ENCODE measurements at regions not wholly inside any gene's neighbourhood (a gene's known extent, or its start where the extent isn't known, plus 50 kb on each side); places are given as distances from the start of the nearest gene placed in this dataset.

DNA sequence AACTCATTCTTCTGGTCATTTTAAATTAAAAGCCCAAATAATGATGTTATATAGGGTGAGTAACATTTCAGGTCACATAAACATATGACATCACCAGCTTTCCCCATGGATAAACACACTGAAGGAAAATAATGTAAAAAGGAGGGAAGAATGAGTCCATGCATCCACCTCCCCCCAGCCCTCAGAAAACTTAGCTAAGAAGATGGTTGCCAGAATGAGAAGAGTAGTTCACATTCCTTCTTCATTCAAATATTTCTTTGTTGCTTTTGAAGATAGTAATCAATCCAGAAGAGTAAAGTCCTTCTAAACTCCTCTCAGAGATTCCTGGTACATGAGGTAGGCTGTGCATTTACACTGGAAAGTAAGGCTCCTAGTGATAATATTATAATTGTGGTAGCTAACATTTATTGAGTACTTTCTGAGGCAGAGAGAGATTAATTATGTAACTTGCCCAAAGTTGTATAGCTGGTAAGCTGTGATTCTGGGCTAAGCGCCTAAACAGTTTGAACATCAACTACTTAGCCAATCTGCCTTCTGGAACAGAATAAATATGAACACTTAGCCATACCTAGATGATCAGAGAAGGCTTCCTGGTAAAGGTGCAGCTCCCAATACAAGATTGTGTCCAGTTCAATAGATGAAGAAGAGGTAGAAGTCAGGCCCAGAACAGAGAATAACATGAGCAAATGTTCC is 256.7 kb upstream of the FN1 start (continued):
- peak; percentile 37; the same call in 1 of the 2 replicates for TF ChIP-seq RXRA (IDR thresholded peaks at IDR 0.05; ENCODE audit: borderline replicate concordance, low read depth)
- TF ChIP-seq REST (IDR thresholded peaks at IDR 0.05; ENCODE audit: low read depth, low read length), result no peak
- no peak for TF ChIP-seq GABPA (IDR thresholded peaks at IDR 0.05; ENCODE audit: low read depth)
- TF ChIP-seq CTCF (IDR thresholded peaks at IDR 0.05), result no peak
- TF ChIP-seq TAF1 (IDR thresholded peaks at IDR 0.05; ENCODE audit: borderline replicate concordance, low read depth, low read length), result no peak
- no peak for TF ChIP-seq SIN3A (IDR thresholded peaks at IDR 0.05; ENCODE audit: borderline replicate concordance, low read depth, low read length)
- TF ChIP-seq NFIC (IDR thresholded peaks at IDR 0.05; ENCODE audit: borderline replicate concordance), result no peak
- no peak for TF ChIP-seq POLR2AphosphoS5 (IDR thresholded peaks at IDR 0.05; ENCODE audit: low read depth, low read length)
- TF ChIP-seq, protein P1, sequence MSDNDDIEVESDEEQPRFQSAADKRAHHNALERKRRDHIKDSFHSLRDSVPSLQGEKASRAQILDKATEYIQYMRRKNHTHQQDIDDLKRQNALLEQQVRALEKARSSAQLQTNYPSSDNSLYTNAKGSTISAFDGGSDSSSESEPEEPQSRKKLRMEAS (IDR thresholded peaks at IDR 0.05; ENCODE audit: low read depth), result peak; percentile 37; the same call in 1 of the 2 replicates
- TF ChIP-seq, protein P2, sequence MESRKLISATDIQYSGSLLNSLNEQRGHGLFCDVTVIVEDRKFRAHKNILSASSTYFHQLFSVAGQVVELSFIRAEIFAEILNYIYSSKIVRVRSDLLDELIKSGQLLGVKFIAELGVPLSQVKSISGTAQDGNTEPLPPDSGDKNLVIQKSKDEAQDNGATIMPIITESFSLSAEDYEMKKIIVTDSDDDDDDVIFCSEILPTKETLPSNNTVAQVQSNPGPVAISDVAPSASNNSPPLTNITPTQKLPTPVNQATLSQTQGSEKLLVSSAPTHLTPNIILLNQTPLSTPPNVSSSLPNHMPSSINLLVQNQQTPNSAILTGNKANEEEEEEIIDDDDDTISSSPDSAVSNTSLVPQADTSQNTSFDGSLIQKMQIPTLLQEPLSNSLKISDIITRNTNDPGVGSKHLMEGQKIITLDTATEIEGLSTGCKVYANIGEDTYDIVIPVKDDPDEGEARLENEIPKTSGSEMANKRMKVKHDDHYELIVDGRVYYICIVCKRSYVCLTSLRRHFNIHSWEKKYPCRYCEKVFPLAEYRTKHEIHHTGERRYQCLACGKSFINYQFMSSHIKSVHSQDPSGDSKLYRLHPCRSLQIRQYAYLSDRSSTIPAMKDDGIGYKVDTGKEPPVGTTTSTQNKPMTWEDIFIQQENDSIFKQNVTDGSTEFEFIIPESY (IDR thresholded peaks at IDR 0.05; ENCODE audit: borderline replicate concordance, low read depth), result no peak; the same call in 1 of the 2 replicates
- TF ChIP-seq TCF12 (IDR thresholded peaks at IDR 0.05), result peak; percentile 68
- no peak for TF ChIP-seq SMC3 (IDR thresholded peaks at IDR 0.05; ENCODE audit: low read depth, low read length)
- TF ChIP-seq EP300 (IDR thresholded peaks at IDR 0.05; ENCODE audit: borderline replicate concordance in 1 of 2, low read depth in 1 of 2, low read length in 1 of 2), result peak in 1 of 2 experiments; percentile 58; a peak in 2 of 4 replicates
- TF ChIP-seq, protein P3, sequence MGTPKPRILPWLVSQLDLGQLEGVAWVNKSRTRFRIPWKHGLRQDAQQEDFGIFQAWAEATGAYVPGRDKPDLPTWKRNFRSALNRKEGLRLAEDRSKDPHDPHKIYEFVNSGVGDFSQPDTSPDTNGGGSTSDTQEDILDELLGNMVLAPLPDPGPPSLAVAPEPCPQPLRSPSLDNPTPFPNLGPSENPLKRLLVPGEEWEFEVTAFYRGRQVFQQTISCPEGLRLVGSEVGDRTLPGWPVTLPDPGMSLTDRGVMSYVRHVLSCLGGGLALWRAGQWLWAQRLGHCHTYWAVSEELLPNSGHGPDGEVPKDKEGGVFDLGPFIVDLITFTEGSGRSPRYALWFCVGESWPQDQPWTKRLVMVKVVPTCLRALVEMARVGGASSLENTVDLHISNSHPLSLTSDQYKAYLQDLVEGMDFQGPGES (IDR thresholded peaks at IDR 0.05; ENCODE audit: low read depth, low read length), result no peak

Measured in SK-N-SH (cell line).